ENCODE measurements at regions not wholly inside any gene's neighbourhood (a gene's known extent, or its start where the extent isn't known, plus 50 kb on each side); places are given as distances from the start of the nearest gene placed in this dataset.
A peak's percentile ranks its signal among the peaks of the same experiment; 100 is the strongest.
"Not testable (repeated sequence)": the region's sequence is repeated elsewhere in the genome, so short reads cannot be mapped to it uniquely, and the experiment has no call there.

- no peak for DNase-seq
These were observed 96.2 kb upstream of the BTN3A2 start for GRCh38 chr6:26268659-26269402.

- no peak for DNase-seq
These were observed 95.2 kb upstream of the BTN3A2 start for GRCh38 chr6:26269531-26270485.

- DNase-seq = no peak
These were observed 94.5 kb upstream of the BTN3A2 start for GRCh38 chr6:26270486-26270861.

GRCh38 chr6:26270903-26271667 is 93.9 kb upstream of the BTN3A2 start:
- DNase-seq = peak; percentile 84

- DNase-seq = peak; percentile 76
These were observed 93.4 kb upstream of the BTN3A2 start for GRCh38 chr6:26271668-26272024.

- peak; percentile 81 for DNase-seq
These were observed 92.8 kb upstream of the BTN3A2 start for GRCh38 chr6:26272171-26272637.

- DNase-seq = no peak
These were observed 91.1 kb upstream of the BTN3A2 start for GRCh38 chr6:26273673-26274588.

GRCh38 chr6:26275663-26276062 is 89.3 kb upstream of the BTN3A2 start:
- no peak for DNase-seq

- DNase-seq = no peak
These were observed 88.0 kb upstream of the BTN3A2 start for GRCh38 chr6:26276841-26277648.

GRCh38 chr6:26278536-26278935 is 86.5 kb upstream of the BTN3A2 start:
- DNase-seq = no peak

- DNase-seq = not testable (repeated sequence)
These were observed 85.6 kb upstream of the BTN3A2 start for GRCh38 chr6:26279371-26279770.

GRCh38 chr6:26280407-26280806 is 84.6 kb upstream of the BTN3A2 start:
- no peak for DNase-seq

GRCh38 chr6:26284537-26285142 is 80.4 kb upstream of the BTN3A2 start:
- peak; percentile 79 for DNase-seq

- DNase-seq = peak; percentile 97
These were observed 79.6 kb upstream of the BTN3A2 start for GRCh38 chr6:26285143-26286134.

GRCh38 chr6:26286168-26286877 is 78.7 kb upstream of the BTN3A2 start:
- peak; percentile 93 for DNase-seq

GRCh38 chr6:26288155-26288554 is 76.8 kb upstream of the BTN3A2 start:
- DNase-seq = no peak

- DNase-seq = no peak
These were observed 74.1 kb upstream of the BTN3A2 start for GRCh38 chr6:26290941-26291340.

- no peak for DNase-seq
These were observed 72.3 kb upstream of the BTN3A2 start for GRCh38 chr6:26292709-26293108.

- DNase-seq = no peak
These were observed 70.7 kb upstream of the BTN3A2 start for GRCh38 chr6:26294302-26294701.

Measured in activated CD8-positive, alpha-beta memory T cell treated with anti-CD3 and anti-CD28 coated beads for 24 hours (primary cell).